ENCODE measurements at regions not wholly inside any gene's neighbourhood (a gene's known extent, or its start where the extent isn't known, plus 50 kb on each side); places are given as distances from the start of the nearest gene placed in this dataset.

GRCh38 chr11:130592056-130592455 lies 143.6 kb downstream of the ADAMTS15 start:
- in situ Hi-C loops (cut with HindIII; ENCODE audit: low pct_unique_long_range_greater_than_20kb, low sequenced_read_pairs) = no loop called here
- no peaks in the 10 kb centered on the region for H3K4me1 ChIP-seq (ENCODE audit: control insufficient read depth, insufficient read depth, low read length)
- no peak overlapping the region for H3K27ac ChIP-seq (ENCODE audit: low read length)
- no TSS peak for BruUV-seq (replicated peaks)
- intact Hi-C loops (cut with micrococcal nuclease; ENCODE audit: unreplicated experiment) = no loop called here
- no peaks in the 10 kb centered on the region for H3K9me3 ChIP-seq (ENCODE audit: control insufficient read depth, insufficient read depth, low read depth, low read length)
- ChIA-PET POLR2A (no interaction called here), CTCF (no interaction called here)
- H3K36me3 ChIP-seq (ENCODE audit: control insufficient read depth, insufficient read depth, low read length) = no peaks in the 10 kb centered on the region
- TF ChIP-seq SIN3A (IDR thresholded peaks at IDR 0.05; ENCODE audit: borderline replicate concordance, insufficient read depth, low read depth, low read length) (no peak), POLR2AphosphoS5 (IDR thresholded peaks at IDR 0.05; ENCODE audit: low read depth, low read length) (no peak), TCF7L2 (IDR thresholded peaks at IDR 0.05; ENCODE audit: low read depth, low read length) (no peak), REST (IDR thresholded peaks at IDR 0.05; ENCODE audit: insufficient read depth in 1 of 2, low read depth in 2 of 2, low read length in 1 of 2) (no peak), CTCF (IDR thresholded peaks at IDR 0.05) (no peak)
- no peak overlapping the region for H3K4me3 ChIP-seq (ENCODE audit: low read depth in 2 of 2, low read length in 2 of 2)
- no peaks in the 10 kb centered on the region for H3K27me3 ChIP-seq (ENCODE audit: control insufficient read depth, insufficient read depth, low read length)
- DNase-seq (ENCODE audit: low read depth, low spot score) = no peak
- no peak for ATAC-seq

DNA sequence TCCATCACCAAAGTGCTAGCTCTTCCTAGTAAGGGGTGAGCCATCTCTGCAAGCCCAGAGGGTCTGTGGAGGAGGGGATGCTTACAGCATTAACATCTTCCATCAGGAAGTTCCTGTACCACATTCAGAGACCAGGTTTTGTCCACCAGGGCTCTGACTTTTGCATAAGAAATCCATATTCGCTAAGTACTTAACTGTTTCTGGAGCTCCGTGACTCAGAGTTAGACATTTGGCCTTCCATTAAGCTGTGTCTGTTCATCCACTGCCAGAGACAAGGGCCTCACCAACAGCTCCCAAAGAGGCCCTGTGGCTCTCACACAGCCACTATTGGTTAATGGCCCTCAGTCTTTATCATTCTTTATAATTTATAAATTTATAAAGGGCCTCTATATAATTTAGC lies 144.6 kb downstream of the ADAMTS15 start:
- Histone ChIP-seq H3K27me3 (ENCODE audit: control insufficient read depth, insufficient read depth, low read length) (no peaks in the 10 kb centered on the region), H3K4me3 (ENCODE audit: low read depth in 2 of 2, low read length in 2 of 2) (no peak overlapping the region), H3K36me3 (ENCODE audit: control insufficient read depth, insufficient read depth, low read length) (no peaks in the 10 kb centered on the region), H3K4me1 (ENCODE audit: control insufficient read depth, insufficient read depth, low read length) (no peaks in the 10 kb centered on the region), H3K27ac (ENCODE audit: low read length) (no peak overlapping the region), H3K9me3 (ENCODE audit: control insufficient read depth, insufficient read depth, low read depth, low read length) (no peaks in the 10 kb centered on the region)
- in situ Hi-C loops (cut with HindIII; ENCODE audit: low pct_unique_long_range_greater_than_20kb, low sequenced_read_pairs) (no loop called here), intact Hi-C loops (cut with micrococcal nuclease; ENCODE audit: unreplicated experiment) (no loop called here)
- ATAC-seq = no peak
- TF ChIP-seq CTCF (IDR thresholded peaks at IDR 0.05) (no peak), TCF7L2 (IDR thresholded peaks at IDR 0.05; ENCODE audit: low read depth, low read length) (no peak), POLR2AphosphoS5 (IDR thresholded peaks at IDR 0.05; ENCODE audit: low read depth, low read length) (no peak), REST (IDR thresholded peaks at IDR 0.05; ENCODE audit: insufficient read depth in 1 of 2, low read depth in 2 of 2, low read length in 1 of 2) (no peak), SIN3A (IDR thresholded peaks at IDR 0.05; ENCODE audit: borderline replicate concordance, insufficient read depth, low read depth, low read length) (no peak)
- ChIA-PET CTCF (interaction anchor here (0.5 kb wide), 1 partner anchor 38 kb away, joined by 5 read pairs; no protein-coding TSS in a partner anchor), POLR2A (no interaction called here)
- DNase-seq (ENCODE audit: low read depth, low spot score) = no peak
- no TSS peak for BruUV-seq (replicated peaks)

Measured in Panc1 (cell line).